ENCODE measurements at regions not wholly inside any gene's neighbourhood (a gene's known extent, or its start where the extent isn't known, plus 50 kb on each side); places are given as distances from the start of the nearest gene placed in this dataset.

DNA sequence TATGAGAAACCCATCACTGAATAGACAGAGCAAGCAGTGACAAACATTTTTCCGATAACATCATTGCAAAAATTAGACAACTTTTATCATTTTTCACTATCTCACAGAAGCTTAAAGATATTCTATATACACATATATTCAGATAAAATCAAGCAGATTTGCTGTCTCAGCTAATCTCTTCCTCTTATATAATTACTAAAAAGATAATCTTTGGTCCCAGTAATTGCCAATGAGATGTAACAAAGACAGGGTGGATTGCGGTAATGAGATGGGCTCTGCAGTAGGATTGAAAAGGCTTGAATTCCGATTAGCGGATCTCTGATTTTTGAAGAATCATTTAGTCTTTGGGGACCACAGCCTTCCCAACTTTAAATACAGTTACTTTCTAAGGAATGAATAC, 63.5 kb downstream of the SYT4 start:
- Histone ChIP-seq H3K27ac (ENCODE audit: low read depth, low read length) (no peak overlapping the region), H4K20me1 (ENCODE audit: insufficient read depth, low read length) (no peaks in the 10 kb centered on the region), H3K4me1 (ENCODE audit: insufficient read depth, low read length) (no peaks in the 10 kb centered on the region), H3K79me2 (ENCODE audit: insufficient read depth, low read length) (no peaks in the 10 kb centered on the region), H3K27me3 (ENCODE audit: insufficient read depth, low read length) (no peaks in the 10 kb centered on the region), H3K4me2 (ENCODE audit: insufficient read depth, low read length) (no peak overlapping the region), H3K9me3 (ENCODE audit: low read depth, low read length) (no peaks in the 10 kb centered on the region), H3K4me3 (ENCODE audit: insufficient read depth, low read length) (no peak overlapping the region), H3K36me3 (ENCODE audit: insufficient read depth, low read length) (no peaks in the 10 kb centered on the region), H2AFZ (ENCODE audit: low read length) (no peak overlapping the region)
- no peak for TF ChIP-seq CTCF (IDR thresholded peaks at IDR 0.05; ENCODE audit: extremely low read depth, low read depth, low read length)
- DNase-seq (ENCODE audit: insufficient read length, low spot score, missing footprints), result no peak

DNA sequence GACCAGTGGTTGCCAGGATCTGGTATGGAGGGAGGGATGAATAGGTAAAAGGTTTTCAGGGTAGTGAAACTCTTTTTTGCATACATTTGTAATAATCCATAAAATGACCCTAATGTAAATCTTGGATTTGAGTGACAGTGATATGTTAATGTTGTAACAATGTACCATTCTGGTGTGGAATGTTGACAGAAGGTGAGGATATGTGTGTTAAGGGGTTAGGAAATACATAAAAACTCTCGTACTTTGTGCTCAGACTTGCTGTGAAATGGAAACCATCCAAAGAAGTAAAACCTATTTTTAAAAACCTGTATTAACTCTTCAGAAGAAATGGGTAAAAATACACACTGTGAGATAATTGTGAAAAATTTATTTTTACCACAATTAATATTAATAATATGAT, 66.2 kb downstream of the SYT4 start:
- Histone ChIP-seq H3K9me3 (ENCODE audit: low read depth, low read length) (no peaks in the 10 kb centered on the region), H3K4me3 (ENCODE audit: insufficient read depth, low read length) (no peak overlapping the region), H3K4me1 (ENCODE audit: insufficient read depth, low read length) (no peaks in the 10 kb centered on the region), H3K36me3 (ENCODE audit: insufficient read depth, low read length) (no peaks in the 10 kb centered on the region), H3K27me3 (ENCODE audit: insufficient read depth, low read length) (no peaks in the 10 kb centered on the region), H4K20me1 (ENCODE audit: insufficient read depth, low read length) (no peaks in the 10 kb centered on the region), H3K27ac (ENCODE audit: low read depth, low read length) (no peak overlapping the region), H3K79me2 (ENCODE audit: insufficient read depth, low read length) (no peaks in the 10 kb centered on the region), H3K4me2 (ENCODE audit: insufficient read depth, low read length) (no peak overlapping the region), H2AFZ (ENCODE audit: low read length) (no peak overlapping the region)
- no peak for DNase-seq (ENCODE audit: insufficient read length, low spot score, missing footprints)
- no peak for TF ChIP-seq CTCF (IDR thresholded peaks at IDR 0.05; ENCODE audit: extremely low read depth, low read depth, low read length)

GRCh38 chr18:43195421-43195820, 79.9 kb upstream of the RIT2 start:
- Histone ChIP-seq H3K27me3 (ENCODE audit: insufficient read depth, low read length) (no peaks in the 10 kb centered on the region), H3K27ac (ENCODE audit: low read depth, low read length) (no peak overlapping the region), H3K4me2 (ENCODE audit: insufficient read depth, low read length) (no peak overlapping the region), H3K9me3 (ENCODE audit: low read depth, low read length) (no peaks in the 10 kb centered on the region), H3K36me3 (ENCODE audit: insufficient read depth, low read length) (no peaks in the 10 kb centered on the region), H3K4me3 (ENCODE audit: insufficient read depth, low read length) (no peak overlapping the region), H3K79me2 (ENCODE audit: insufficient read depth, low read length) (no peaks in the 10 kb centered on the region), H2AFZ (ENCODE audit: low read length) (no peak overlapping the region), H3K4me1 (ENCODE audit: insufficient read depth, low read length) (peaks cover 8% of the 10 kb centered on the region), H4K20me1 (ENCODE audit: insufficient read depth, low read length) (no peaks in the 10 kb centered on the region)
- DNase-seq (ENCODE audit: insufficient read length, low spot score, missing footprints), result no peak
- no peak for TF ChIP-seq CTCF (IDR thresholded peaks at IDR 0.05; ENCODE audit: extremely low read depth, low read depth, low read length)

- no peak overlapping the region for H3K4me3 ChIP-seq (ENCODE audit: insufficient read depth, low read length)
- no peak overlapping the region for H3K27ac ChIP-seq (ENCODE audit: low read depth, low read length)
- peaks cover 8% of the 10 kb centered on the region for H3K4me1 ChIP-seq (ENCODE audit: insufficient read depth, low read length)
- H3K27me3 ChIP-seq (ENCODE audit: insufficient read depth, low read length), result no peaks in the 10 kb centered on the region
- H3K9me3 ChIP-seq (ENCODE audit: low read depth, low read length), result no peaks in the 10 kb centered on the region
- DNase-seq (ENCODE audit: insufficient read length, low spot score, missing footprints), result no peak
- no peak overlapping the region for H2AFZ ChIP-seq (ENCODE audit: low read length)
- no peak overlapping the region for H3K4me2 ChIP-seq (ENCODE audit: insufficient read depth, low read length)
- TF ChIP-seq CTCF (IDR thresholded peaks at IDR 0.05; ENCODE audit: extremely low read depth, low read depth, low read length), result no peak
- no peaks in the 10 kb centered on the region for H4K20me1 ChIP-seq (ENCODE audit: insufficient read depth, low read length)
- no peaks in the 10 kb centered on the region for H3K36me3 ChIP-seq (ENCODE audit: insufficient read depth, low read length)
- no peaks in the 10 kb centered on the region for H3K79me2 ChIP-seq (ENCODE audit: insufficient read depth, low read length)
These were observed 77.9 kb upstream of the RIT2 start for GRCh38 chr18:43193336-43193735.

All from osteoblast (primary cell).